Astrocyte of the cerebellum (primary cell): ENCODE measurements at regions not wholly inside any gene's neighbourhood (a gene's known extent, or its start where the extent isn't known, plus 50 kb on each side); places are given as distances from the start of the nearest gene placed in this dataset.

Experiments used
- DNase-seq: peaks from one replicate; pipeline ENCODE4 v3.0.0-alpha.2; 2011; ENCODE audit warnings: low read depth
- H3K4me3 ChIP-seq: 2 replicates; pipeline ENCODE4 v1.5.1; 2011; ENCODE audit warnings: mild to moderate bottlenecking, low read depth, low read length, moderate library complexity
- in situ Hi-C: cut with HindIII; loops from 2 replicates; pipeline ENCODE4 v1.10.0; 2017; ENCODE audit warnings: low sequenced_read_pairs
- TF ChIP-seq, protein P1 (sequence below): IDR thresholded peaks from 2 replicates; pipeline ENCODE4 v1.5.1; 2012; ENCODE audit warnings: low read length, low read depth, moderate library complexity, mild to moderate bottlenecking; ENCODE audit errors: missing control alignments

DNA sequence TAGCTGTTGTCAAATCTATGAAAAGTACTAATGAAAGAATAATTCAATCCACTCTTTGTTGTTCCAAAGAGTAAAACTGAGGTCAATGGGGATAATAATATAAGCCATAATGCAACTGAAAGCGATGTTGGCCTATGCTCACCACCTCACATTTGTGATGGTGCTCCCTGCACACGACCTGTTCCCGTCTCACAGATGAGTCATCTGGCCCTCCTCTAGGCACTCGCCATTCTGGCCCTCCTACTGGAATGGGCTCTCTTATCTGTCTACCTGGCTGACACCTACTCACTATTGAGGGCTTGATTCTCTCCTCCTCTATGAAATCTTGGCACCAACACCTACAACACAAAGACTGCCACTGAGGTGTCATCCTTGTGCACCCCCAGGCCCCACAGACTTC, 585.9 kb upstream of the ID2 start:
- TF ChIP-seq, protein P1, sequence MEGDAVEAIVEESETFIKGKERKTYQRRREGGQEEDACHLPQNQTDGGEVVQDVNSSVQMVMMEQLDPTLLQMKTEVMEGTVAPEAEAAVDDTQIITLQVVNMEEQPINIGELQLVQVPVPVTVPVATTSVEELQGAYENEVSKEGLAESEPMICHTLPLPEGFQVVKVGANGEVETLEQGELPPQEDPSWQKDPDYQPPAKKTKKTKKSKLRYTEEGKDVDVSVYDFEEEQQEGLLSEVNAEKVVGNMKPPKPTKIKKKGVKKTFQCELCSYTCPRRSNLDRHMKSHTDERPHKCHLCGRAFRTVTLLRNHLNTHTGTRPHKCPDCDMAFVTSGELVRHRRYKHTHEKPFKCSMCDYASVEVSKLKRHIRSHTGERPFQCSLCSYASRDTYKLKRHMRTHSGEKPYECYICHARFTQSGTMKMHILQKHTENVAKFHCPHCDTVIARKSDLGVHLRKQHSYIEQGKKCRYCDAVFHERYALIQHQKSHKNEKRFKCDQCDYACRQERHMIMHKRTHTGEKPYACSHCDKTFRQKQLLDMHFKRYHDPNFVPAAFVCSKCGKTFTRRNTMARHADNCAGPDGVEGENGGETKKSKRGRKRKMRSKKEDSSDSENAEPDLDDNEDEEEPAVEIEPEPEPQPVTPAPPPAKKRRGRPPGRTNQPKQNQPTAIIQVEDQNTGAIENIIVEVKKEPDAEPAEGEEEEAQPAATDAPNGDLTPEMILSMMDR = no peak
- DNase-seq = no peak
- in situ Hi-C loops = no loop called here
- H3K4me3 ChIP-seq = no peak overlapping the region

DNA sequence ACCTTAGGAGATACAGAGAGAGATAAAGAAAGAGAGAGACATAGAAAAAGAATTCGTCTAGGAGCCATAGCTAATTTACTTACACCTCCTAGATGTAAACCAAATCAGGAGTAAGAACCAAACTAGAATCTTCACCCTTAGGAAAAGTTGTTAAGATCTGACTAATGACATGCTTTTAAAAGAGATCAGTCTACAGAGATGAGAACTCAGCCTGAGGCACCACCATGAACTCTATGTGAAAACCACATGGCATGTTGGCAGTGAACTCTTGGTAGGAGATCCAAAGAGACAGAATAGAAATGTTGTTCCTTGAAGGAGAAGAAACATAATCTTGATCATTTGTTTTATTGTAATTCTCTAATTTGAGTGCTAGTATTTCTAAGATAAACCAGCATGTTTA, 585.4 kb upstream of the ID2 start:
- H3K4me3 ChIP-seq = no peak overlapping the region
- no peak for DNase-seq
- TF ChIP-seq, protein P1 = no peak
- in situ Hi-C loops = no loop called here

DNA sequence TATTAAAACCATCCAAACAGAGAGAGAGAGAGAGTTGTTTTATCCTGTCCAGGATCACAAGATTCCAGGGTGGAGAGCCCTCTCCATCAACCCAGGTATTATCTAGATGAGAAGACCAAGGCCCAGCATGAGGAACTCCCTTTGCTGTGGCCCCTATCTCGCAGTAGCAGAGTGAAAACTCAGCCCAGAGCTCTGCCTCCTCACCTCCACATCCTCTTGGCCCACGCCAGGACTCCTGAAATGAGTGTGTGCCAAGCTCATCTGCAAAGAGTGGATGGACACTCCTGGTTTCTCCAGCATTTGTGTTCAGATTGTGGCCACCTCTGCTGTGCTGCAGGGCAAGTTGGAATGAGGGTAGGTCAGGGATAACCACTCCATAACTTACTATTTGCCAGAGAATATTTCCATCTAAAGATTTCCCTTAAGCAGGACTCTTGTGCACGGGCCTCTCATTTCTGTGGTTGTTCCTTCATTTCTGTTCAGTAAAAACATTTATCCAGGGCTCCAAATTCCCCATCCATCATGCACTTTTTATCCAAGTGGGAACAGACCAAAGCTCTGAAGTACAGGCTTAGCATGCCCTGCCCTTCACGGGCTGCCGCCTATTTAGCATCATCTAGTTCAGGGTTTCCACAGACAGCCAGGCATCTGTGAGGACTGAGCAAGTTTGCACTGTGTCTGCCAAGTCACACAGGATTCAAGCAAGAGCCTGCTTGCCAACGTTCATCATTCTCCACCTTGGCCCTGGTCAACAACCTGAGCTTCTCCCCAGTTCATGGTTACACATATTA, 583.2 kb upstream of the ID2 start:
- TF ChIP-seq, protein P1 = no peak
- in situ Hi-C loops = no loop called here
- DNase-seq = no peak

DNA sequence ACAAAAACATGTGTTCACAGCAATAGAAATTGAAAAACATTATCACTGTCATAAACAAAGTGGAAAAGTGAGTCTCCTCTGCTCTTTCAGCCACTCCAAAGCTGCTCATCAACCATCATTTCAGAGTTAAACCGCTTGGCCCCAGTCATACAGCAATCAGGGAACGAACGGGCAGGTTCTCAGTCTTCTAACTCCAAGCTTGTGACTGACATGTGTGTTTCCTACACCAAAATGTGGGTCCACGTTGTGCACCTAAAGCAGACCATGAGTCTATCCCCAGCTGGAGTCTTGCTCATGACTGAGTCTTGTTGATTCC, 582.6 kb upstream of the ID2 start:
- in situ Hi-C loops = no loop called here
- TF ChIP-seq, protein P1 = no peak
- no peak for DNase-seq
- no peak overlapping the region for H3K4me3 ChIP-seq

More for the DNA sequence above, 583.2 kb upstream of the ID2 start:
- H3K4me3 ChIP-seq = no peak overlapping the region

DNA sequence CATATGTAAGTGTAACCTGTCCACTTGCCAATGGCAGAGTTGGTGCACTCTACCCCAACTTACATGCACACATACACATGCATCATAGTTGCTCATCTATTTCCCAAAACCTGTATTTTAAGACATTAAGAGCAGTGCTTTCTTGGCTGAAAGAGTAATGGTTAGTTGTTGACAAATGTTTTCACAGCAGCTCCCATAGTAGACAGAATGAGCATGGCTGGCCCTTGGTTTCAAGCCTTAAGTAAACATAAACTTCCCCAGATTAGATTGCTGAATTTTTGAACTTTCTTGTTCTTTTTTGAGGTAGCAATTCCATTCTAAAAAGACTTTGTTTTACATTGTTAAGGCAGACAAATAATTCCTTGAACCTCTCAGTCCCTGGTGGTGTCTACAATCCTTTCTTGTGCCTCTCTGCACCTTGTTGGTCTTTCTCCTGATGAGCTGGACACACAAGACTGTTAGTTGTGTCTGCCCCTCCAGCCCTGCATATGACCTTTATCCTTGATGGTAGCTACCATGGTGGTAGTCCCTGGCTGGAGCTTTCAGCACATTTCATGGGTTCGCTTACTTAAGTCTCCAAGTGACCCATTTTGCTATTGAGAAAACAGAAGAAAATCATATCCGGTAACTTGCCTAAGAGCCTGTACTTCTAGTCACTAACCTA, 580.1 kb upstream of the ID2 start:
- TF ChIP-seq, protein P1 = no peak
- in situ Hi-C loops = loop anchor here (25.0 kb wide), 1 partner anchor 889 kb away; no protein-coding TSS in a partner anchor

DNA sequence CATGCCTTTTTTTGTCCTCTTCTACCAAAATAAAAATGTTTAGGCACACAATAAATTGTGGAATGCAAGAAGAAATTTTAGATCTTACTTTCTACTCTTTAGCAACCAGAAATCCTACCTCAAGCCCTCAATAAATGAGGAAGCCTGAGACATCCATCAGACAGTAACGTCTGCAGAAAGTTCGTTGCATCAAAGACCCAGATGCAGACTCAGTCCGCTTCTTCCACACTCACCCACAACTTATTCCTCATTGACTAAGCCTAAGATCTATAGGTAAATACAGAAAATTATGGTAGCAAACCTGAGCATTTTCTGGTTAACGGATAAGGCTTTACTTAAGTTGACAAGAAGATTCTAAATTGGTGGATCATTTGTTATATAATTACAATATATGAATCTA, 579.4 kb upstream of the ID2 start:
- H3K4me3 ChIP-seq = no peak overlapping the region
- in situ Hi-C loops = loop anchor here (25.0 kb wide), 1 partner anchor 890 kb away; no protein-coding TSS in a partner anchor
- DNase-seq = no peak
- TF ChIP-seq, protein P1 = no peak

More for the DNA sequence above, 580.1 kb upstream of the ID2 start:
- no peak for DNase-seq
- H3K4me3 ChIP-seq = no peak overlapping the region
